Heart right ventricle (tissue), 16 donors: ENCODE measurements at regions not wholly inside any gene's neighbourhood (a gene's known extent, or its start where the extent isn't known, plus 50 kb on each side); places are given as distances from the start of the nearest gene placed in this dataset.

Source experiments
- ATAC-seq, 8 donors: fragments of 200-7000 bp; cut with Tn5 transposase; one replicate each; pipeline ENCODE4 v1.9.1; 2020; ENCODE audit warnings: mild to moderate bottlenecking in 8 of 8, moderate library complexity in 8 of 8, moderate number of reproducible peaks in 1 of 8
- DNase-seq, 2 donors: peaks; one replicate each; pipeline ENCODE4 v3.0.0-alpha.2; 2020
- H3K27ac ChIP-seq, 10 donors: fragments of 200-600 bp; sonication (generic) in 2 of 10; one replicate each; pipeline versions ENCODE4 v1.5.0 to v1.8.0; 2020 to 2022; ENCODE audit warnings: mild to moderate bottlenecking in 3 of 10
- H3K27me3 ChIP-seq, 7 donors: fragments of 200-600 bp; one replicate each; pipeline ENCODE4 v1.8.0; 2021 to 2022; ENCODE audit warnings: mild to moderate bottlenecking in 2 of 7
- H3K36me3 ChIP-seq, 9 donors: fragments of 200-600 bp; sonication (generic) in 1 of 9; one replicate each; pipeline versions ENCODE4 v1.5.0 to v1.8.0; 2020 to 2022; ENCODE audit warnings: mild to moderate bottlenecking in 2 of 9
- H3K4me1 ChIP-seq, 9 donors: fragments of 200-600 bp; sonication (generic) in 1 of 9; one replicate each; pipeline versions ENCODE4 v1.5.0 to v1.8.0; 2020 to 2022; ENCODE audit warnings: mild to moderate bottlenecking in 4 of 9
- H3K4me3 ChIP-seq, 10 donors: fragments of 200-600 bp; sonication (generic) in 2 of 10; one replicate each; pipeline versions ENCODE4 v1.5.0 to v1.8.0; 2020 to 2022; ENCODE audit warnings: mild to moderate bottlenecking in 7 of 10, moderate library complexity in 2 of 10
- H3K9me3 ChIP-seq, 11 donors: fragments of 200-600 bp in 10 of 11; sonication (generic) in 2 of 11; one replicate each; pipeline versions ENCODE4 v1.5.0 to v1.8.0; 2013 to 2022; ENCODE audit warnings: mild to moderate bottlenecking in 2 of 11, control low read depth in 1 of 11, moderate library complexity in 1 of 11
- CTCF ChIP-seq, 9 donors: fragments of 200-600 bp; sonication (generic) in 2 of 9; IDR thresholded peaks; one replicate each; pipeline versions ENCODE4 v1.5.0 to v1.8.0; 2021 to 2022; ENCODE audit warnings: antibody characterized with exemption in 9 of 9, mild to moderate bottlenecking in 5 of 9, moderate library complexity in 1 of 9
- WGBS, 2 donors: extraction: QIAGEN DNeasy Blood & Tissue Kit; methylation state at CpG; one replicate each; pipeline ENCODE4 v1.1.7; 2013; ENCODE audit warnings: inconsistent platforms in 1 of 2; 5-methylcytosine and 5-hydroxymethylcytosine counted together
- intact Hi-C, 10 donors: fragments of 100-400 bp; cut with DNase I; formaldehyde crosslinking; loops; one replicate each; pipeline versions ENCODE4 v1.11.1 to v1.14.2; 2022
- donor health status: Arrhythmogenic right ventricular cardiomyopathy.
- donor health status: ischemic (EF 13 %, LVEDD 7.1; RV severe dilation, severe dysfunction).
- donor health status: healthy with polysubstance abuse.
- donor health status: DM: no; HTN: yes; CAD: no.
- donor health status: DM: no; HTN: no; CAD: no.
- donor health status: ischemic (EF 25% LVEDD 6.9; RV normal size, moderate dysfunction).
- donor health status: ischemic (EF 25% LVEDD 5.7; RV mildly dilated, moderate dysfunction).
- donor health status: healthy.
- donor health status: DM: yes; HTN: yes; CAD: no.
- donor health status: Ischemic cardiomyopathy.
- donor health status: ischemic (EF 35%, LVEDD 5.7; RV mildly dilated, moderate dysfunction).
- donor health status: nonischemic (EF 11% LVEDD 7.7; RV severe dilation, severe dysfunction).
- donor health status: DM: yes; HTN: yes; CAD: no.
- donor health status: PGD.
- donor health status: ischemic (EF 29% LVEDD 5.4; RV normal size, mild dysfunction).
- donor health status: nonischemic (EF 23%, LVEDD 6.1; RV moderate dilation, normal function).

- Histone ChIP-seq H3K36me3 (no peaks in the 10 kb centered on the region), H3K27me3 (no peaks in the 10 kb centered on the region), H3K4me1 (peaks cover 0 to 12% (median 4%) of the 10 kb centered on the region in 9 donors), H3K4me3 (no peak overlapping the region), H3K9me3 (no peaks in the 10 kb centered on the region), H3K27ac (no peak overlapping the region)
- no peak for ATAC-seq
- WGBS, 2 donors: 95 to 100% methylated on average over 1 of the region's 1 CpG
- DNase-seq: no peak
- no peak for TF ChIP-seq CTCF (IDR thresholded peaks at IDR 0.05)
- intact Hi-C loops: loop anchor here in 6 of 10 donors (10.0 kb wide), 5 partner anchors 129 to 449 kb away; no protein-coding TSS in a partner anchor
Measured at GRCh38 chr5:145685417-145685816, 149.7 kb downstream of the PRELID2 start.

- TF ChIP-seq CTCF (IDR thresholded peaks at IDR 0.05): no peak
- intact Hi-C loops: loop anchor here in 9 of 10 donors (5.0 to 10.0 kb wide), 8 partner anchors 129 to 451 kb away; no protein-coding TSS in a partner anchor
- Histone ChIP-seq H3K27ac (no peak overlapping the region), H3K9me3 (no peaks in the 10 kb centered on the region), H3K36me3 (no peaks in the 10 kb centered on the region), H3K27me3 (no peaks in the 10 kb centered on the region), H3K4me3 (no peak overlapping the region), H3K4me1 (peaks cover 0 to 9% (median 4%) of the 10 kb centered on the region in 9 donors)
- ATAC-seq: no peak
- no peak for DNase-seq
- WGBS, 2 donors: 93 to 94% methylated on average over 2 of the region's 2 CpGs
Measured at GRCh38 chr5:145683431-145683830, 151.7 kb downstream of the PRELID2 start.

- DNase-seq (no peak), ATAC-seq (peak in 1 of 8 donors; percentile 15)
- Histone ChIP-seq H3K4me1 (peaks cover 0 to 9% (median 4%) of the 10 kb centered on the region in 9 donors), H3K27me3 (no peaks in the 10 kb centered on the region), H3K27ac (no peak overlapping the region), H3K9me3 (no peaks in the 10 kb centered on the region), H3K36me3 (no peaks in the 10 kb centered on the region), H3K4me3 (no peak overlapping the region)
- no peak for TF ChIP-seq CTCF (IDR thresholded peaks at IDR 0.05)
- WGBS, 2 donors: 68 to 75% methylated on average over 8 of the region's 8 CpGs
- intact Hi-C loops: loop anchor here in 9 of 10 donors (5.0 to 10.0 kb wide), 8 partner anchors 130 to 452 kb away; no protein-coding TSS in a partner anchor
Measured at GRCh38 chr5:145682197-145682899, 152.8 kb downstream of the PRELID2 start.

- Histone ChIP-seq H3K36me3 (no peaks in the 10 kb centered on the region), H3K4me3 (no peak overlapping the region), H3K9me3 (no peaks in the 10 kb centered on the region), H3K27me3 (no peaks in the 10 kb centered on the region), H3K4me1 (peaks cover 0 to 9% (median 4%) of the 10 kb centered on the region in 9 donors), H3K27ac (no peak overlapping the region)
- ATAC-seq (peak; percentile 57 to 90 (median 84)), DNase-seq (peak in 1 of 2 donors; percentile 46)
- intact Hi-C loops: loop anchor here in 9 of 10 donors (2.0 to 10.0 kb wide), 9 partner anchors 131 to 453 kb away; no protein-coding TSS in a partner anchor
- peak; percentile 45 to 80 (median 69) for TF ChIP-seq CTCF (IDR thresholded peaks at IDR 0.05)
Measured at GRCh38 chr5:145681686-145682085, 153.5 kb downstream of the PRELID2 start.
